Activated gamma-delta T cell (primary cell): ENCODE measurements at regions not wholly inside any gene's neighbourhood (a gene's known extent, or its start where the extent isn't known, plus 50 kb on each side); places are given as distances from the start of the nearest gene placed in this dataset.
"Not testable (repeated sequence)": the region's sequence is repeated elsewhere in the genome, so short reads cannot be mapped to it uniquely, and the experiment has no call there.

Experiments used
- DNase-seq: peaks from one replicate; lab custom pipeline; 2025; lab: John Stamatoyannopoulos, UW

GRCh38 chr3:163450698-163451097, 1627.6 kb downstream of the SI start:
- DNase-seq, result no peak

GRCh38 chr3:163438760-163439159, 1639.5 kb downstream of the SI start:
- DNase-seq, result no peak

- no peak for DNase-seq
Observed at GRCh38 chr3:163422671-163423070, 1655.6 kb downstream of the SI start.

GRCh38 chr3:163391407-163392181, 1686.7 kb downstream of the SI start:
- no peak for DNase-seq

GRCh38 chr3:163384383-163384782, 1693.9 kb downstream of the SI start:
- no peak for DNase-seq

- DNase-seq, result no peak
Observed at GRCh38 chr3:163382183-163382582, 1696.1 kb downstream of the SI start.

- DNase-seq, result no peak
Observed at GRCh38 chr3:163368168-163368567, 1710.1 kb downstream of the SI start.

GRCh38 chr3:163364717-163365116, 1713.6 kb downstream of the SI start:
- no peak for DNase-seq

- no peak for DNase-seq
Observed at GRCh38 chr3:163362151-163362550, 1716.1 kb downstream of the SI start.

GRCh38 chr3:163361357-163361878, 1716.9 kb downstream of the SI start:
- not testable (repeated sequence) for DNase-seq

- DNase-seq, result no peak
Observed at GRCh38 chr3:163347944-163348343, 1730.4 kb downstream of the SI start.

- no peak for DNase-seq
Observed at GRCh38 chr3:163335429-163335828, 1742.9 kb downstream of the SI start.

GRCh38 chr3:163328680-163329079, 1749.6 kb downstream of the SI start:
- no peak for DNase-seq

- no peak for DNase-seq
Observed at GRCh38 chr3:163327086-163327485, 1751.2 kb downstream of the SI start.

GRCh38 chr3:163315786-163316185, 1762.5 kb downstream of the SI start:
- no peak for DNase-seq

GRCh38 chr3:163306405-163306804, 1771.9 kb downstream of the SI start:
- DNase-seq, result no peak

- DNase-seq, result no peak
Observed at GRCh38 chr3:163273694-163274093, 1777.1 kb downstream of the OTOL1 start.

- DNase-seq, result no peak
Observed at GRCh38 chr3:163266731-163267130, 1770.1 kb downstream of the OTOL1 start.

GRCh38 chr3:163261618-163262017, 1765.0 kb downstream of the OTOL1 start:
- DNase-seq, result no peak

- DNase-seq, result no peak
Observed at GRCh38 chr3:163261056-163261455, 1764.4 kb downstream of the OTOL1 start.

GRCh38 chr3:163218336-163218735, 1721.7 kb downstream of the OTOL1 start:
- no peak for DNase-seq

GRCh38 chr3:163213838-163214237, 1717.2 kb downstream of the OTOL1 start:
- DNase-seq, result no peak

GRCh38 chr3:163196815-163197374, 1700.3 kb downstream of the OTOL1 start:
- no peak for DNase-seq

- no peak for DNase-seq
Observed at GRCh38 chr3:163196245-163196644, 1699.6 kb downstream of the OTOL1 start.
